HG03025 (cell line): ENCODE measurements at regions not wholly inside any gene's neighbourhood (a gene's known extent, or its start where the extent isn't known, plus 50 kb on each side); places are given as distances from the start of the nearest gene placed in this dataset.
"Not testable (repeated sequence)": the region's sequence is repeated elsewhere in the genome, so short reads cannot be mapped to it uniquely, and the experiment has no call there.

Experiments used
- ATAC-seq: cut with Tn5 transposase; IDR thresholded peaks from one replicate; pipeline ENCODE4 v1.9.1; 2021; ENCODE audit warnings: mild to moderate bottlenecking, moderate library complexity; ENCODE audit not compliant: unreplicated experiment, low FRiP score

GRCh38 chr2:191476901-191477300 lies 201.0 kb upstream of the NABP1 start:
- ATAC-seq = no peak

- ATAC-seq = no peak
These were observed 198.9 kb upstream of the NABP1 start for GRCh38 chr2:191478799-191479679.

- ATAC-seq = no peak
These were observed 198.3 kb upstream of the NABP1 start for GRCh38 chr2:191479680-191480023.

- ATAC-seq = no peak
These were observed 196.4 kb upstream of the NABP1 start for GRCh38 chr2:191481305-191482070.

- ATAC-seq = no peak
These were observed 194.8 kb upstream of the NABP1 start for GRCh38 chr2:191483117-191483516.

- no peak for ATAC-seq
These were observed 191.2 kb upstream of the NABP1 start for GRCh38 chr2:191486584-191487320.

- no peak for ATAC-seq
These were observed 189.8 kb upstream of the NABP1 start for GRCh38 chr2:191488135-191488534.

GRCh38 chr2:191489177-191489576 lies 188.8 kb upstream of the NABP1 start:
- no peak for ATAC-seq

GRCh38 chr2:191496838-191497237 lies 181.1 kb upstream of the NABP1 start:
- no peak for ATAC-seq

GRCh38 chr2:191497822-191498221 lies 180.1 kb upstream of the NABP1 start:
- no peak for ATAC-seq

- ATAC-seq = no peak
These were observed 178.9 kb upstream of the NABP1 start for GRCh38 chr2:191499050-191499449.

GRCh38 chr2:191499874-191500565 lies 177.9 kb upstream of the NABP1 start:
- no peak for ATAC-seq

GRCh38 chr2:191500566-191500883 lies 177.4 kb upstream of the NABP1 start:
- ATAC-seq = no peak

GRCh38 chr2:191500884-191501560 lies 176.9 kb upstream of the NABP1 start:
- ATAC-seq = no peak

GRCh38 chr2:191501561-191502168 lies 176.3 kb upstream of the NABP1 start:
- no peak for ATAC-seq

GRCh38 chr2:191506515-191506914 lies 171.4 kb upstream of the NABP1 start:
- no peak for ATAC-seq

- ATAC-seq = not testable (repeated sequence)
These were observed 170.6 kb upstream of the NABP1 start for GRCh38 chr2:191507252-191507853.

GRCh38 chr2:191508738-191509137 lies 169.2 kb upstream of the NABP1 start:
- ATAC-seq = no peak

GRCh38 chr2:191512216-191512835 lies 165.6 kb upstream of the NABP1 start:
- ATAC-seq = no peak
